ENCODE measurements at regions not wholly inside any gene's neighbourhood (a gene's known extent, or its start where the extent isn't known, plus 50 kb on each side); places are given as distances from the start of the nearest gene placed in this dataset.

DNA sequence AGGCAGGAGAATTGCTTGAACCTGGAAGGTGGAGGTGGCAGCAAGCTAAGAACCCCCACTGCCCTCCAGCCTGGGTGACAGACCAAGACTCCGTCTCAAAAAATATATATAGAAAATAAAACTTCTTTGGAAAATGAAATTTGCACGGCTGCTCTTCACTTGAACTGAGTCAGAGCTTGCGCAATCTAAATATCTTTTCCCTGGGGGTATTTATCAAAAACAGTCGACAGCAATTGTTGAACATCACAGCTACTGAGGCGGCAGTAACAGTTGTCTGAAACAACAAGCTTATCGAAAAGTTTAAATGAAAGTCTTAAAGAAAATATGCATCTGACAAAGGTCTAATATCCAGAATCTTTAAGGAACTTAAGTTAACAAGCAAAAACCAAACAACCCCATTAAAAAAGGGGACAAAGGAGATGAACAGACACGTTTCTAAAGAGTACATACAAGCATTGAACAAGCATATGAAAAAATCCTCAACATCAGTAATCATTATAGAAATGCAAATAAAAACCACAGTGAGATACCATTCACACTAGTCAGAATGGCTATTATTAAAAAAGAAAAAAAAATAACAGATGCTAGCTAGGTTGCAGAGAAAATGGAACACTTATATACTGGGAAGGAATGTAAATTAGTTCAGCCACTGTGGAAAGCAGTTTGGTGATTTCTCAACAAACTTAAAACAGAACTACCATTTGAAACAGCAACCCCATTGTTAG is 153.6 kb upstream of the CDH9 start:
- peak; percentile 65 for DNase-seq (ENCODE audit: low read depth)
- TF ChIP-seq, protein P1, sequence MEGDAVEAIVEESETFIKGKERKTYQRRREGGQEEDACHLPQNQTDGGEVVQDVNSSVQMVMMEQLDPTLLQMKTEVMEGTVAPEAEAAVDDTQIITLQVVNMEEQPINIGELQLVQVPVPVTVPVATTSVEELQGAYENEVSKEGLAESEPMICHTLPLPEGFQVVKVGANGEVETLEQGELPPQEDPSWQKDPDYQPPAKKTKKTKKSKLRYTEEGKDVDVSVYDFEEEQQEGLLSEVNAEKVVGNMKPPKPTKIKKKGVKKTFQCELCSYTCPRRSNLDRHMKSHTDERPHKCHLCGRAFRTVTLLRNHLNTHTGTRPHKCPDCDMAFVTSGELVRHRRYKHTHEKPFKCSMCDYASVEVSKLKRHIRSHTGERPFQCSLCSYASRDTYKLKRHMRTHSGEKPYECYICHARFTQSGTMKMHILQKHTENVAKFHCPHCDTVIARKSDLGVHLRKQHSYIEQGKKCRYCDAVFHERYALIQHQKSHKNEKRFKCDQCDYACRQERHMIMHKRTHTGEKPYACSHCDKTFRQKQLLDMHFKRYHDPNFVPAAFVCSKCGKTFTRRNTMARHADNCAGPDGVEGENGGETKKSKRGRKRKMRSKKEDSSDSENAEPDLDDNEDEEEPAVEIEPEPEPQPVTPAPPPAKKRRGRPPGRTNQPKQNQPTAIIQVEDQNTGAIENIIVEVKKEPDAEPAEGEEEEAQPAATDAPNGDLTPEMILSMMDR (IDR thresholded peaks at IDR 0.05; ENCODE audit: low read length, missing control alignments), result no peak
- H3K4me3 ChIP-seq (replicated peaks; ENCODE audit: low read depth, low read length), result no peak overlapping the region

DNA sequence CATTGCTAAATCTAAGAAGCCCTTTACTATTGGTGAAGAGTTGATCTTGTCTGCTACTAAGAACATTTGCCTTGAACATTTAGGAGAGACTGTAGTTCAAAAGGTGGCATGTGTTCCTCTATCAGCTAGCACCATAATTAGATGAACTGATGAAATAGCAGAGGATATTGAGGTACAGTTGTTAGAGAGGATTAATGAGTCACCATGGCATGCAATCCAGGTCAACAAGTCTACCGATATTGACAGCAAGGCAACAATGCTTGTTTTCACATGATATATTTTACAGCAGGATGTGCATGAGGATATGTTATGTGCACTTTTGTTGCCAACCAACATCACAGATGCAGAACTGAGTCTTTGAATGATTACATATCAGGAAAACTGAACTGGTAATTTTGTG is 134.3 kb upstream of the CDH9 start:
- no peak overlapping the region for H3K4me3 ChIP-seq (replicated peaks; ENCODE audit: low read depth, low read length)
- TF ChIP-seq, protein P1 (IDR thresholded peaks at IDR 0.05; ENCODE audit: low read length, missing control alignments), result no peak
- DNase-seq (ENCODE audit: low read depth), result no peak

DNA sequence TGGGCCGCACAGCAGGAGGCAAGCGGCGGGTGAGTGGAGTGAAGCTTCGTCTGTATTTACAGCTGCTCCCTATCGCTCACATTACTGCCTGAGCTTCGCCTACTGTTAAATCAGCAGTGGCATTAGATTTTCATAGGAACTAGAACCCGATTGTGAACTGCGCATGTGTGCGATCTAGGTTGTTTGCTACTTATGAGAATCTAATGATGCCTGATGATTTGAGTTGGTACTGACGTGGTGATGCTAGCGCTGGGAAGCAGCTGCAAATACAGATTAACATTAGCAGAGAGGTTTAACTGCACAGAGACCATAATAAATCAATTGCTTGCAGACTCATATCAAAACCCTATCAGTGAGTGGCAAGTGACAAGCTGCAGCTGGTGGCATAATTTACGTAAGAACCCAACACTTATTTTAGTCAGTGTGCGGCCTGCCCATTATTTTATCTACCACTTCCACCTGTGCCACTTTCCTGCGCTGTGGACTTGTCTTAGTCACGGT is 133.4 kb upstream of the CDH9 start:
- no peak overlapping the region for H3K4me3 ChIP-seq (replicated peaks; ENCODE audit: low read depth, low read length)
- TF ChIP-seq, protein P1 (IDR thresholded peaks at IDR 0.05; ENCODE audit: low read length, missing control alignments), result no peak
- DNase-seq (ENCODE audit: low read depth), result no peak

DNA sequence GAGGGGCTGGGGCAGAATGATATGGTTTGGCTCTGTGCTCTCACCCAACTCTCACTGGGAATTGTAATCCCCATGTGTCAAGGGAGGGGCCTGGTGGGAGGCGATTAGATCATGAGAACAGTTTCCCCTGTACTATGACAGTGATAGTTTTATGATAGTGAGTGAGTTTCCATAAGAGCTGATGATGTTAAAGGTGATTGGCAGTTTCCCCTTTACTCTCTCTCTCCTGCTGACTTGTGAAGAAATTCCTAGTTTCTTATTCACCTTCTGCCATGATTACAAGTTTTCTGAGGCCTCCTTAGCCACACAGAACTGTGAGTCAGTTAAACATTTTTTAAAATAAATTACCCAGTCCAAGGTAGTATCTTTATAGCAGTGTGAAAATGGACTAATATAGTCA is 120.4 kb upstream of the CDH9 start:
- no peak for DNase-seq (ENCODE audit: low read depth)
- no peak overlapping the region for H3K4me3 ChIP-seq (replicated peaks; ENCODE audit: low read depth, low read length)
- TF ChIP-seq, protein P1 (IDR thresholded peaks at IDR 0.05; ENCODE audit: low read length, missing control alignments), result no peak

DNA sequence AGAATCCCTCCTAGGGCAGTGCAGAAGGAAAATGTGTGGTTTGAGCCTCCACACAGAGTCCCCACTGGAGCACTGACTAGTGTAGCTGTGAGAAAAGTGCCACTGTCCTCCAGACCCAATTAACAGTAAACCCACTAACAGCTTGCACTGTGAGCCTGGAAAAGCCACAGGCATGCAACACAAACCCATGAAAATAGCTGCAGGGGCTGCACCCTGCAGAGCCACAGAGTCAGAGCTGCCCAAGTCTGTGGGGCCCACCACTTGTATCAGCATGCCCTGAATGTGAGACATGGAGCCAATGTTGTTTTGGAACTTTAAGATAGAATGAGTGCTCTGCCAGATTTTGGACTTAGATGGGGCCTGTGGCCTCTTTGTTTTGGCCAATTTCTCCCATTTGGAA is 119.8 kb upstream of the CDH9 start:
- TF ChIP-seq, protein P1 (IDR thresholded peaks at IDR 0.05; ENCODE audit: low read length, missing control alignments), result no peak
- no peak for DNase-seq (ENCODE audit: low read depth)
- no peak overlapping the region for H3K4me3 ChIP-seq (replicated peaks; ENCODE audit: low read depth, low read length)

DNA sequence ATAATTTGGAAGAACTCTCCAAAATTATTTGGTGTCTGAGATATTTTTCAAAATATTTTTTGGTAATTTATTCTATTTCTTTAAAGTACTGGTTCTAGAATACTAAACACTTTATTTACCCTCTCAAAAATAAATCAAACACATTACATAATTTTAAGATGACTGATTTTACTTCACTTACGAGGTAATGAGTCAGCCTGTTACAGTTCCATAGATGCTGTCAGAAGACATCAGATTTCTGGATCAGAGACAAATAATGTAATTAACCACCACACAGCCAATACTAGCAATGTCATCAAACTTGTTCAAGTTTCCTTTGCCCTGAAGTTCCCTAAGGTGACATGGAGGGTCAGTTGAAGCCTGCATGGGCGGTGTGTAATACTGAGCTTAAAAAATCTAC is 106.1 kb upstream of the CDH9 start:
- no peak overlapping the region for H3K4me3 ChIP-seq (replicated peaks; ENCODE audit: low read depth, low read length)
- TF ChIP-seq, protein P1 (IDR thresholded peaks at IDR 0.05; ENCODE audit: low read length, missing control alignments), result no peak
- DNase-seq (ENCODE audit: low read depth), result no peak

DNA sequence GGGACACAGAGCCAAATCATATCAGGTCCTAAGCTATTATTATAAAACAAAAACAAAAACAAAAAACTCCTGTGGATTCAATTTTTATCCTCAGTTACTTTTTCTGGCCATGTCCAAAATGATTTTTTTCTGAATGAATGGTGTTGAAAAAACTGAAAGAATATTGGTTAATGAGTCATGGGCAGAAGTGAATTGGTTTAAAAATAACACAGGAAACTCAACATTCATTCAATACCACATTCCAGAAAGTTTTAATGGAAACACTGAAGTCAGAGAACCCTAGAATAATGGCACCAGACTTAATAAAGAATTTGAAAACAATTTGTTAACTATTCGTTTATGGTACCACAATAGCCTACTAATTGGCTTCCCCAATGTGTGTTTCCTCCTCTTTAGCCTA is 102.4 kb upstream of the CDH9 start:
- TF ChIP-seq, protein P1 (IDR thresholded peaks at IDR 0.05; ENCODE audit: low read length, missing control alignments), result no peak
- H3K4me3 ChIP-seq (replicated peaks; ENCODE audit: low read depth, low read length), result no peak overlapping the region
- DNase-seq (ENCODE audit: low read depth), result peak; percentile 10

All from fibroblast of pulmonary artery (primary cell).